OCI-LY3 (cell line): ENCODE measurements at regions not wholly inside any gene's neighbourhood (a gene's known extent, or its start where the extent isn't known, plus 50 kb on each side); places are given as distances from the start of the nearest gene placed in this dataset.

Source experiments
- CTCF ChIP-seq: fragments of 200-600, 300-600 bp; sonication (generic); IDR thresholded peaks from 2 replicates; pipeline ENCODE4 v1.5.1; 2014; ENCODE audit warnings: antibody characterized with exemption, low read length, low read depth
- EZH2phosphoT487 ChIP-seq: fragments of 200-600 bp; shearing (Covaris generic); IDR thresholded peaks from 2 replicates; pipeline ENCODE4 v1.6.1; 2018; ENCODE audit warnings: antibody characterized with exemption, mixed run types, low read depth

- TF ChIP-seq CTCF (peak; percentile 31), EZH2phosphoT487 (no peak)
Observed at GRCh38 chr3:74897006-74897405, 282.5 kb upstream of the CNTN3 start.
